ENCODE measurements at regions not wholly inside any gene's neighbourhood (a gene's known extent, or its start where the extent isn't known, plus 50 kb on each side); places are given as distances from the start of the nearest gene placed in this dataset.
"Not testable (repeated sequence)": the region's sequence is repeated elsewhere in the genome, so short reads cannot be mapped to it uniquely, and the experiment has no call there.

- Histone ChIP-seq H3K36me3 (no peaks in the 10 kb centered on the region), H3K4me1 (no peaks in the 10 kb centered on the region), H3K27me3 (no peaks in the 10 kb centered on the region), H3K9me3 (no peaks in the 10 kb centered on the region), H3K4me3 (no peak overlapping the region), H3K27ac (no peak overlapping the region)
- DNase-seq = no peak
- TF ChIP-seq POLR2A (IDR thresholded peaks at IDR 0.05) = no peak
- no peak for TF ChIP-seq CTCF (IDR thresholded peaks at IDR 0.05)
Measured at GRCh38 chr3:89000886-89001285, 106.5 kb upstream of the EPHA3 start.

DNA sequence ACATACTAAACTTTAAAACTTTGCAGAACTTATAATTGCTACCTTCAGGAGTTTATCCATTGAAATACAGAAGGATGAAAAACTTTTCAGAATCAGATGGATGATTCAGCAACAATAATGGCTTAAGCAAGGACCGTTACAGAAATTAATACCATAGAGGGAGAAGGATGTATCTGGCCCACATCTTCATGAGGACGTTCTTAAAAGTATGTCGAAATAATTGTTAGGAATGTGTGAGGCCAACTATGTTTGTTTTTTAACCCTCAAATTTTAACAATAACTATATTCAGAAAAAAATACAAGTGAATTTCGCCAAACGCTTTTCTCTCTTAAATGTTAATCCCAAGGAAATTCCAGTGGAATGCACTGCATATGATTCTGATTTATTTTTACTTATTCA is 105.2 kb upstream of the EPHA3 start:
- TF ChIP-seq CTCF (IDR thresholded peaks at IDR 0.05) = no peak
- no peak for TF ChIP-seq POLR2A (IDR thresholded peaks at IDR 0.05)
- H3K27ac ChIP-seq = no peak overlapping the region
- no peaks in the 10 kb centered on the region for H3K4me1 ChIP-seq
- H3K36me3 ChIP-seq = no peaks in the 10 kb centered on the region
- H3K27me3 ChIP-seq = no peaks in the 10 kb centered on the region
- DNase-seq = no peak
- H3K4me3 ChIP-seq = no peak overlapping the region
- H3K9me3 ChIP-seq = no peaks in the 10 kb centered on the region

GRCh38 chr3:89013536-89013935 is 93.9 kb upstream of the EPHA3 start:
- DNase-seq = no peak
- TF ChIP-seq CTCF (IDR thresholded peaks at IDR 0.05) (no peak), POLR2A (IDR thresholded peaks at IDR 0.05) (no peak)
- Histone ChIP-seq H3K4me1 (no peaks in the 10 kb centered on the region), H3K36me3 (no peaks in the 10 kb centered on the region), H3K4me3 (no peak overlapping the region), H3K27ac (no peak overlapping the region), H3K9me3 (no peaks in the 10 kb centered on the region), H3K27me3 (no peaks in the 10 kb centered on the region)

DNA sequence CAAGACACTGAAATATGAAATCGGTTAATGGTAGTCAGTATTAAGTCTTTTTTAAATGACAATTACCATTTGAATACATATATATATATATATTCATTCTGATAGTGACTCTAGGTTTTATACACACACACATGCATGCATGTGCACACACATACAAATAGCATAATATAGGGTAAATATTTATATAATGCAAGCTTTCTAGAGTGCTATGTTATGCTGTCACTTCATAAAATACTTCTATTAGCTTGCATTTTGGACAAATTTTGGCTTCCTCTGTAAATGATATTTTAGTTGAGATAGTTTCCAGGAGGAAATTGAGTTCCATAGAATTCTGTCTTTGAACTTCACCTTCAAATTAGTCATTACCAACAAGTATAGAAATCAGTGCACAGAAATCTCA is 89.9 kb upstream of the EPHA3 start:
- H3K9me3 ChIP-seq = no peaks in the 10 kb centered on the region
- H3K4me3 ChIP-seq = no peak overlapping the region
- H3K4me1 ChIP-seq = no peaks in the 10 kb centered on the region
- H3K36me3 ChIP-seq = no peaks in the 10 kb centered on the region
- H3K27me3 ChIP-seq = no peaks in the 10 kb centered on the region
- no peak for DNase-seq
- TF ChIP-seq POLR2A (IDR thresholded peaks at IDR 0.05) (no peak), CTCF (IDR thresholded peaks at IDR 0.05) (no peak)
- H3K27ac ChIP-seq = no peak overlapping the region

GRCh38 chr3:89025185-89025584 is 82.2 kb upstream of the EPHA3 start:
- H3K9me3 ChIP-seq = no peaks in the 10 kb centered on the region
- TF ChIP-seq CTCF (IDR thresholded peaks at IDR 0.05) = no peak
- TF ChIP-seq POLR2A (IDR thresholded peaks at IDR 0.05) = no peak
- DNase-seq = no peak
- no peaks in the 10 kb centered on the region for H3K27me3 ChIP-seq
- no peaks in the 10 kb centered on the region for H3K36me3 ChIP-seq
- H3K4me1 ChIP-seq = no peaks in the 10 kb centered on the region
- no peak overlapping the region for H3K4me3 ChIP-seq
- no peak overlapping the region for H3K27ac ChIP-seq

DNA sequence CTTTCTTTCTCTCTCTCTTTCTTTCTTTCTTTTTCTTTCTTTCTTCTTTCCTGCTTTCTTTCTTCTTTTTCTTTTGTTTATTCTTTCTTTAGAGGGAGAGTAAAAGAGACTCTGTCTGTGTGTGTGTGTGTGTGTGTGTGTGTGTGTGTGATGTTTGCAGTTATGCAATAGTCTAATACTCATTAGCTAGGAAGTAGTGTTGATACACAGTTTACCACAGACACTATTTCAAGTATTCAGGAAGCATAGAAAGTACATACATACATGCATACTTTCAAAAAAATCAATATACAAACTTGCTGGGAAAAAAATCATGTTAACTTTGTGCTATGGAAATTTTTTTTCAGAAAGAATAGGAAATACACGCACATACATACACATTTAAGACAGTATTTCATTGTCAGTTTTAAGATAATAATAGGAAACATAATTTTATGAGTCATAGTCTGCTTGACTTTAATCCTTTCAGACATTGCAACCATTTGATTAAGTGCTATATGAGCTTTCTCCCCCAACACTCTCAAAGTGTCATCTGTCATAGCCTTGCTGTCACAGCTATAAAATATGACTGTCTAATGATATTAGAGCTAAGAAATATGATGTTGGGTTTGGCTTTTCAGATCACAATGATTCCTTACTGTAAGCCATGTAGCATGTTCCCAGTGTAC is 74.9 kb upstream of the EPHA3 start:
- no peaks in the 10 kb centered on the region for H3K4me1 ChIP-seq
- no peak overlapping the region for H3K27ac ChIP-seq
- no peaks in the 10 kb centered on the region for H3K27me3 ChIP-seq
- no peak overlapping the region for H3K4me3 ChIP-seq
- H3K9me3 ChIP-seq = no peaks in the 10 kb centered on the region
- H3K36me3 ChIP-seq = no peaks in the 10 kb centered on the region
- TF ChIP-seq CTCF (IDR thresholded peaks at IDR 0.05) (no peak), POLR2A (IDR thresholded peaks at IDR 0.05) (no peak)
- DNase-seq = no peak

DNA sequence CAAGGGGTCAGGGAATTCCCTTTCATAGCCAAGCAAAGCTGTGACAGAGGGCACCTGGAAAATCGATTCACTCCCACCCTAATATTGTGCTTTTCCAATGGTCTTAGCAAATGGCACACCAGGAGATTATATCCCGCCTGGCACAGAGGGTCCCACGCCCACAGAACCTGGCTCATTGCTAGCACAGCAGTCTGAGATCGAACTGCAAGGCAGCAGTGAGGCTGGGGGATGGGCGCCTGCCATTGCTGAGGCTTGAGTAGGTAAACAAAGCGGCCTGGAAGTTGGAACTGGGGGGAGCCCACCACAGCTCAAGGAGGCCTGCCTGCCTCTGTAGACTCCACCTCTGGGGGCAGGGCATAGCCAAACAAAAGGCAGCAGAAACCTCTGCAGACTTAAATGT is 72.7 kb upstream of the EPHA3 start:
- H3K4me1 ChIP-seq, H3K4me3 ChIP-seq, H3K9me3 ChIP-seq, H3K27ac ChIP-seq, DNase-seq, H3K27me3 ChIP-seq, H3K36me3 ChIP-seq: not testable (repeated sequence)
